HG02610 (cell line): ENCODE measurements at regions not wholly inside any gene's neighbourhood (a gene's known extent, or its start where the extent isn't known, plus 50 kb on each side); places are given as distances from the start of the nearest gene placed in this dataset.

Experiments
- ATAC-seq: cut with Tn5 transposase; IDR thresholded peaks from one replicate; pipeline ENCODE4 v1.9.1; 2021; ENCODE audit warnings: mild to moderate bottlenecking, moderate library complexity; ENCODE audit not compliant: unreplicated experiment

- no peak for ATAC-seq
Measured at GRCh38 chr3:86182606-86183005, 808.3 kb downstream of the VGLL3 start.

- ATAC-seq: peak; percentile 48
Measured at GRCh38 chr3:86180696-86181095, 810.3 kb downstream of the VGLL3 start.

GRCh38 chr3:86178095-86178494 lies 812.9 kb downstream of the VGLL3 start:
- no peak for ATAC-seq

- no peak for ATAC-seq
Measured at GRCh38 chr3:86176445-86176784, 814.5 kb downstream of the VGLL3 start.

GRCh38 chr3:86175593-86176444 lies 815.1 kb downstream of the VGLL3 start:
- ATAC-seq: no peak

GRCh38 chr3:86175051-86175536 lies 815.9 kb downstream of the VGLL3 start:
- no peak for ATAC-seq

GRCh38 chr3:86173401-86173800 lies 817.5 kb downstream of the VGLL3 start:
- no peak for ATAC-seq

GRCh38 chr3:86168512-86168911 lies 822.4 kb downstream of the VGLL3 start:
- no peak for ATAC-seq

- no peak for ATAC-seq
Measured at GRCh38 chr3:86162521-86162920, 828.4 kb downstream of the VGLL3 start.

GRCh38 chr3:86161493-86161892 lies 829.5 kb downstream of the VGLL3 start:
- no peak for ATAC-seq

- ATAC-seq: peak; percentile 51
Measured at GRCh38 chr3:86152620-86153019, 838.3 kb downstream of the VGLL3 start.

GRCh38 chr3:86149054-86149453 lies 841.9 kb downstream of the VGLL3 start:
- ATAC-seq: no peak

- ATAC-seq: no peak
Measured at GRCh38 chr3:86147119-86147518, 843.8 kb downstream of the VGLL3 start.

- no peak for ATAC-seq
Measured at GRCh38 chr3:86126552-86126951, 864.4 kb downstream of the VGLL3 start.
